H1 (cell line): ENCODE measurements at regions not wholly inside any gene's neighbourhood (a gene's known extent, or its start where the extent isn't known, plus 50 kb on each side); places are given as distances from the start of the nearest gene placed in this dataset.

ENCODE experiments used
- CTCF ChIA-PET: fragments of 300-600 bp; sonication (Branson Sonifier 250); formaldehyde crosslinking; loops from one replicate; lab custom pipeline; 2021; ENCODE audit not compliant: partially characterized antibody; lab: Charles Lee
- POLR2A ChIA-PET: fragments of 300-600 bp; sonication (Branson Sonifier 250); formaldehyde crosslinking; loops from one replicate; lab custom pipeline; 2021; ENCODE audit warnings: inconsistent platforms; ENCODE audit not compliant: partially characterized antibody; lab: Charles Lee
- DNase-seq, 2 experiments: peaks; one replicate each; pipeline versions ENCODE4 v3.0.0 to v3.0.0-alpha.2; 2010 to 2022; ENCODE audit warnings: low spot score in 2 of 2, low read depth in 1 of 2, mixed read lengths in 1 of 2
- FAIRE-seq: peaks from 2 replicates; lab custom pipeline; 2011; peaks lifted over from hg19 to GRCh38; lab: Jason Lieb, UNC
- H2AFZ ChIP-seq: 2 replicates; pipeline ENCODE4 v1.8.1; 2012; ENCODE audit warnings: low read length, inconsistent platforms
- H2AK5ac ChIP-seq: 2 replicates; pipeline ENCODE4 v1.6.1; 2013; ENCODE audit warnings: low read depth, low read length
- H2BK120ac ChIP-seq: replicated peaks from 2 replicates; pipeline ENCODE3; 2013; ENCODE audit warnings: low read depth, low read length, inconsistent platforms
- H2BK12ac ChIP-seq: 2 replicates; pipeline ENCODE4 v1.6.1; 2013; ENCODE audit warnings: low read depth, low read length
- H2BK15ac ChIP-seq: 2 replicates; pipeline ENCODE4 v1.6.1; 2013; ENCODE audit warnings: low read length
- H2BK20ac ChIP-seq: 2 replicates; pipeline ENCODE4 v1.6.1; 2013; ENCODE audit warnings: low read length
- H2BK5ac ChIP-seq: 2 replicates; pipeline ENCODE4 v1.6.1; 2013; ENCODE audit warnings: low read depth, low read length
- H3K14ac ChIP-seq: 2 replicates; pipeline ENCODE4 v1.6.1; 2013; ENCODE audit warnings: inconsistent platforms; ENCODE audit not compliant: insufficient read length
- H3K18ac ChIP-seq: 2 replicates; pipeline ENCODE4 v1.6.1; 2013; ENCODE audit warnings: low read length; ENCODE audit errors: extremely low read depth
- H3K23ac ChIP-seq: 2 replicates; pipeline ENCODE4 v1.6.1; 2013; ENCODE audit warnings: inconsistent platforms; ENCODE audit not compliant: insufficient read length
- H3K23me2 ChIP-seq: 2 replicates; pipeline ENCODE4 v1.6.1; 2013; ENCODE audit warnings: low read depth, low read length
- H3K27ac ChIP-seq: 2 replicates; pipeline ENCODE4 v1.6.1; 2011; ENCODE audit warnings: low read depth, low read length, inconsistent platforms
- H3K27me3 ChIP-seq, 4 experiments: replicated peaks in 1 of 4; 1 replicate in 1 of 4; 2 replicates in 3 of 4; pipeline versions ENCODE4 v1.6.1 to v1.8.1; 2011 to 2013; ENCODE audit warnings: low read length in 3 of 4, mild to moderate bottlenecking in 3 of 4, inconsistent platforms in 2 of 4, mixed read lengths in 2 of 4, moderate library complexity in 1 of 4; ENCODE audit not compliant: control insufficient read depth in 3 of 4, insufficient read depth in 3 of 4; ENCODE audit errors: extremely low read depth in 1 of 4
- H3K36me3 ChIP-seq, 4 experiments: 2 replicates each; pipeline versions ENCODE4 v1.6.1 to v1.8.1; 2011 to 2013; ENCODE audit warnings: mild to moderate bottlenecking in 4 of 4, low read length in 3 of 4, moderate library complexity in 2 of 4, control low read depth in 1 of 4, inconsistent platforms in 1 of 4; ENCODE audit not compliant: insufficient read depth in 4 of 4, control insufficient read depth in 2 of 4
- H3K4ac ChIP-seq: replicated peaks from 2 replicates; pipeline ENCODE3; 2013; ENCODE audit warnings: low read length, low read depth, mixed read lengths, inconsistent platforms; ENCODE audit not compliant: insufficient read length
- H3K4me1 ChIP-seq, 4 experiments: replicated peaks in 1 of 4; 1 replicate in 1 of 4; 2 replicates in 3 of 4; pipeline versions ENCODE4 v1.6.1 to v1.8.1; 2011 to 2013; ENCODE audit warnings: low read length in 3 of 4, inconsistent platforms in 2 of 4, mixed read lengths in 1 of 4; ENCODE audit not compliant: insufficient read depth in 4 of 4, control insufficient read depth in 3 of 4
- H3K4me2 ChIP-seq, 2 experiments: 2 replicates each; pipeline versions ENCODE4 v1.6.1 to v1.8.1; 2011 to 2013; ENCODE audit warnings: low read depth in 2 of 2, low read length in 2 of 2, control low read depth in 1 of 2, inconsistent platforms in 1 of 2, mild to moderate bottlenecking in 1 of 2; ENCODE audit not compliant: insufficient read depth in 1 of 2
- H3K4me3 ChIP-seq, 4 experiments: fragments of 200-600, 300-600 bp in 1 of 4; sonication (generic), shearing (Covaris generic), sonication (Bioruptor Twin) in 1 of 4; 2 replicates each; pipeline versions ENCODE4 v1.5.1 to v1.8.1; 2011 to 2016; ENCODE audit warnings: low read length in 4 of 4, low read depth in 3 of 4, control low read depth in 2 of 4, inconsistent platforms in 2 of 4, mild to moderate bottlenecking in 2 of 4, mixed read lengths in 1 of 4, moderate library complexity in 1 of 4; ENCODE audit not compliant: insufficient read depth in 2 of 4; ENCODE audit errors: extremely low read depth in 1 of 4
- H3K56ac ChIP-seq: replicated peaks from 2 replicates; pipeline ENCODE3; 2013; ENCODE audit warnings: low read depth, mild to moderate bottlenecking, mixed read lengths, low read length, inconsistent platforms; ENCODE audit not compliant: insufficient read length
- H3K79me1 ChIP-seq: 2 replicates; pipeline ENCODE4 v1.6.1; 2013; ENCODE audit warnings: low read depth, low read length, control low read depth
- H3K79me2 ChIP-seq, 2 experiments: 2 replicates each; pipeline versions ENCODE4 v1.6.1 to v1.8.1; 2012 to 2013; ENCODE audit warnings: low read length in 2 of 2, mild to moderate bottlenecking in 2 of 2, inconsistent platforms in 1 of 2; ENCODE audit not compliant: insufficient read depth in 2 of 2, control insufficient read depth in 1 of 2
- H3K9ac ChIP-seq, 4 experiments: replicated peaks in 1 of 4; 1 replicate in 1 of 4; 2 replicates in 3 of 4; pipeline versions ENCODE4 v1.6.1 to v1.8.1; 2011 to 2013; ENCODE audit warnings: low read depth in 3 of 4, low read length in 3 of 4, control low read depth in 2 of 4, mild to moderate bottlenecking in 2 of 4, moderate library complexity in 2 of 4, inconsistent platforms in 1 of 4; ENCODE audit errors: extremely low read depth in 1 of 4
- H3K9me3 ChIP-seq, 2 experiments: 2 replicates each; pipeline versions ENCODE4 v1.6.1 to v1.8.1; 2012 to 2013; ENCODE audit warnings: mild to moderate bottlenecking in 2 of 2, moderate library complexity in 2 of 2, control low read depth in 1 of 2, inconsistent platforms in 1 of 2, low read depth in 1 of 2, low read length in 1 of 2, mixed read lengths in 1 of 2; ENCODE audit not compliant: insufficient read depth in 2 of 2
- H4K20me1 ChIP-seq, 2 experiments: replicated peaks in 1 of 2; 2 replicates each; pipeline versions ENCODE3 to v1.8.1; 2011 to 2013; ENCODE audit warnings: inconsistent platforms in 2 of 2, low read length in 2 of 2, mild to moderate bottlenecking in 1 of 2; ENCODE audit not compliant: insufficient read depth in 2 of 2, control insufficient read depth in 1 of 2
- H4K5ac ChIP-seq: 2 replicates; pipeline ENCODE4 v1.6.1; 2013; ENCODE audit warnings: low read length, low read depth, mixed read lengths, inconsistent platforms; ENCODE audit not compliant: insufficient read length
- H4K8ac ChIP-seq: 2 replicates; pipeline ENCODE4 v1.8.0; 2013; ENCODE audit warnings: mild to moderate bottlenecking, moderate library complexity, low read length, inconsistent platforms; ENCODE audit not compliant: insufficient read depth; ENCODE audit errors: extremely low read depth
- H4K91ac ChIP-seq: replicated peaks from 2 replicates; pipeline ENCODE3; 2013; ENCODE audit warnings: low read length, mixed read lengths, inconsistent platforms; ENCODE audit not compliant: insufficient read length
- EGR1 ChIP-seq: IDR thresholded peaks from 2 replicates; pipeline ENCODE4 v1.6.1; 2011; ENCODE audit warnings: low read depth, low read length, borderline replicate concordance
- EP300 ChIP-seq, 2 experiments: IDR thresholded peaks; 1 replicate in 1 of 2; 2 replicates in 1 of 2; pipeline ENCODE4 v1.6.1; 2011 to 2012; ENCODE audit warnings: low read depth in 2 of 2, low read length in 2 of 2, mild to moderate bottlenecking in 2 of 2, borderline replicate concordance in 1 of 2, inconsistent platforms in 1 of 2, moderate library complexity in 1 of 2
- RAD21 ChIP-seq, 2 experiments: IDR thresholded peaks in 1 of 2; conservative IDR thresholded peaks in 1 of 2; 2 replicates each; pipeline ENCODE4 v1.6.1; 2011; ENCODE audit warnings: low read depth in 2 of 2, low read length in 2 of 2, improper control_type of control experiment in 1 of 2, inconsistent platforms in 1 of 2, mild to moderate bottlenecking in 1 of 2, moderate library complexity in 1 of 2
- SIRT6 ChIP-seq: IDR thresholded peaks from one replicate; pipeline ENCODE4 v1.7.1; 2012; ENCODE audit warnings: low read length, inconsistent platforms
- WGBS, 2 experiments: shearing (Covaris generic) in 1 of 2; methylation state at CpG; one replicate each; pipeline versions ENCODE4 v1.1.6 to v1.1.7; 2013 to 2015; ENCODE audit warnings: low lambda C conversion rate in 2 of 2, mixed read lengths in 2 of 2, inconsistent platforms in 1 of 2, low coverage in 1 of 2, missing lambda C conversion rate in 1 of 2; ENCODE audit not compliant: insufficient replicate concordance in 2 of 2, insufficient coverage in 1 of 2, insufficient read length in 1 of 2; ENCODE audit errors: extremely low coverage in 1 of 2, missing lambda C conversion rate in 1 of 2; 5-methylcytosine and 5-hydroxymethylcytosine counted together

GRCh38 chr3:101925564-101925963 is 76.2 kb downstream of the NFKBIZ start:
- no peak for FAIRE-seq
- Histone ChIP-seq H3K23ac (no peak overlapping the region), H2AK5ac (no peak overlapping the region), H2BK12ac (no peak overlapping the region), H4K5ac (no peak overlapping the region), H3K36me3 (no peaks in the 10 kb centered on the region), H2BK15ac (no peak overlapping the region), H3K18ac (no peak overlapping the region), H3K14ac (no peak overlapping the region), H3K9ac (no peak overlapping the region), H3K23me2 (no peaks in the 10 kb centered on the region), H4K91ac (no peak overlapping the region), H2BK20ac (no peak overlapping the region), H2BK5ac (no peak overlapping the region), H2BK120ac (no peak overlapping the region), H3K4me3 (no peak overlapping the region), H3K9me3 (no peaks in the 10 kb centered on the region), H3K27me3 (no peaks in the 10 kb centered on the region), H3K27ac (no peak overlapping the region), H3K4ac (no peak overlapping the region), H4K8ac (no peak overlapping the region), H3K4me1 (no peaks in the 10 kb centered on the region; a peak in 1 of 7 replicates), H2AFZ (no peak overlapping the region), H3K79me2 (no peaks in the 10 kb centered on the region), H3K56ac (no peak overlapping the region), H3K79me1 (no peaks in the 10 kb centered on the region), H3K4me2 (no peak overlapping the region), H4K20me1 (no peaks in the 10 kb centered on the region)
- TF ChIP-seq SIRT6 (no peak), EP300 (IDR thresholded peaks at IDR 0.05; ENCODE audit: borderline replicate concordance in 1 of 2, low read depth in 2 of 2, low read length in 2 of 2) (no peak), EGR1 (no peak), RAD21 (IDR thresholded peaks at IDR 0.05 in 1 of 2, conservative IDR thresholded peaks at IDR 0.05 in 1 of 2; ENCODE audit: low read depth in 2 of 2, low read length in 2 of 2) (no peak)
- POLR2A ChIA-PET, result no interaction called here
- CTCF ChIA-PET, result interaction anchor here (0.6 to 1.9 kb wide), 2 partner anchors 30 to 116 kb away, joined by 3 to 6 read pairs; no protein-coding TSS in a partner anchor
- WGBS, 2 experiments, result 70% methylated on average over 2 of the region's 2 CpGs; no CpG with 5 or more reads in 1 of the 2 experiments
- no peak for DNase-seq
